ENCODE measurements at regions not wholly inside any gene's neighbourhood (a gene's known extent, or its start where the extent isn't known, plus 50 kb on each side); places are given as distances from the start of the nearest gene placed in this dataset.
A peak's percentile ranks its signal among the peaks of the same experiment; 100 is the strongest.
"Not testable (repeated sequence)": the region's sequence is repeated elsewhere in the genome, so short reads cannot be mapped to it uniquely, and the experiment has no call there.

GRCh38 chrX:112235547-112235946 lies 153.0 kb upstream of the TRPC5 start:
- H3K4me3 ChIP-seq (ENCODE audit: low read depth, low read length), result no peak overlapping the region
- TF ChIP-seq CTCF (IDR thresholded peaks at IDR 0.05; ENCODE audit: insufficient read depth, low read depth, low read length, missing control alignments), result no peak
- DNase-seq (ENCODE audit: low read depth), result no peak

GRCh38 chrX:112233164-112233563 lies 150.6 kb upstream of the TRPC5 start:
- no peak for TF ChIP-seq CTCF (IDR thresholded peaks at IDR 0.05; ENCODE audit: insufficient read depth, low read depth, low read length, missing control alignments)
- no peak for DNase-seq (ENCODE audit: low read depth)
- no peak overlapping the region for H3K4me3 ChIP-seq (ENCODE audit: low read depth, low read length)

- H3K4me3 ChIP-seq (ENCODE audit: low read depth, low read length); DNase-seq (ENCODE audit: low read depth): not testable (repeated sequence)
Measured at GRCh38 chrX:112226795-112227194, 144.2 kb upstream of the TRPC5 start.

GRCh38 chrX:112223391-112223790 lies 140.8 kb upstream of the TRPC5 start:
- no peak overlapping the region for H3K4me3 ChIP-seq (ENCODE audit: low read depth, low read length)
- TF ChIP-seq CTCF (IDR thresholded peaks at IDR 0.05; ENCODE audit: insufficient read depth, low read depth, low read length, missing control alignments), result no peak
- no peak for DNase-seq (ENCODE audit: low read depth)

GRCh38 chrX:112218388-112218787 lies 135.8 kb upstream of the TRPC5 start:
- DNase-seq (ENCODE audit: low read depth), result no peak

GRCh38 chrX:112211459-112211858 lies 128.9 kb upstream of the TRPC5 start:
- peak; percentile 6 for DNase-seq (ENCODE audit: low read depth)
- TF ChIP-seq CTCF (IDR thresholded peaks at IDR 0.05; ENCODE audit: insufficient read depth, low read depth, low read length, missing control alignments), result no peak
- H3K4me3 ChIP-seq (ENCODE audit: low read depth, low read length), result no peak overlapping the region

More at GRCh38 chrX:112218388-112218787, 135.8 kb upstream of the TRPC5 start:
- H3K4me3 ChIP-seq (ENCODE audit: low read depth, low read length), result no peak overlapping the region
- no peak for TF ChIP-seq CTCF (IDR thresholded peaks at IDR 0.05; ENCODE audit: insufficient read depth, low read depth, low read length, missing control alignments)

- H3K4me3 ChIP-seq (ENCODE audit: low read depth, low read length), result no peak overlapping the region
- no peak for DNase-seq (ENCODE audit: low read depth)
- no peak for TF ChIP-seq CTCF (IDR thresholded peaks at IDR 0.05; ENCODE audit: insufficient read depth, low read depth, low read length, missing control alignments)
Measured at GRCh38 chrX:112197840-112198239, 115.3 kb upstream of the TRPC5 start.

All from GM12865 (cell line).